ENCODE measurements at regions not wholly inside any gene's neighbourhood (a gene's known extent, or its start where the extent isn't known, plus 50 kb on each side); places are given as distances from the start of the nearest gene placed in this dataset.

GRCh38 chr9:72415948-72416347 lies 50.9 kb upstream of the ZFAND5 start:
- H3K36me3 Mint-ChIP-seq (ENCODE audit: low read depth) = no peaks in the 10 kb centered on the region
- DNase-seq (ENCODE audit: low spot score) = no peak
- TF ChIP-seq CTCF (IDR thresholded peaks at IDR 0.05) = no peak
- H3K27ac Mint-ChIP-seq (ENCODE audit: unreplicated experiment) = no peak overlapping the region
- no peaks in the 10 kb centered on the region for H3K4me1 Mint-ChIP-seq (ENCODE audit: low read depth)
- H3K9me3 Mint-ChIP-seq (ENCODE audit: low read depth) = no peaks in the 10 kb centered on the region
- H3K4me3 Mint-ChIP-seq (ENCODE audit: unreplicated experiment) = no peak overlapping the region
- no peaks in the 10 kb centered on the region for H3K27me3 Mint-ChIP-seq (ENCODE audit: low read depth)

GRCh38 chr9:72415163-72415562 lies 50.2 kb upstream of the ZFAND5 start:
- H3K4me3 Mint-ChIP-seq (ENCODE audit: unreplicated experiment) = no peak overlapping the region
- H3K9me3 Mint-ChIP-seq (ENCODE audit: low read depth) = no peaks in the 10 kb centered on the region
- no peak for TF ChIP-seq CTCF (IDR thresholded peaks at IDR 0.05)
- H3K4me1 Mint-ChIP-seq (ENCODE audit: low read depth) = no peaks in the 10 kb centered on the region
- no peak for DNase-seq (ENCODE audit: low spot score)
- no peaks in the 10 kb centered on the region for H3K36me3 Mint-ChIP-seq (ENCODE audit: low read depth)
- no peak overlapping the region for H3K27ac Mint-ChIP-seq (ENCODE audit: unreplicated experiment)
- H3K27me3 Mint-ChIP-seq (ENCODE audit: low read depth) = no peaks in the 10 kb centered on the region

All from chondrocyte (in vitro differentiated cells).